IPS-18a (cell line): ENCODE measurements at regions not wholly inside any gene's neighbourhood (a gene's known extent, or its start where the extent isn't known, plus 50 kb on each side); places are given as distances from the start of the nearest gene placed in this dataset.
"Not testable (repeated sequence)": the region's sequence is repeated elsewhere in the genome, so short reads cannot be mapped to it uniquely, and the experiment has no call there.

Experiments used
- H3K27ac ChIP-seq: one replicate; pipeline ENCODE4 v1.5.1; 2013; ENCODE audit warnings: low read length
- H3K27me3 ChIP-seq: one replicate; pipeline ENCODE4 v1.6.1; 2013; ENCODE audit warnings: mild to moderate bottlenecking, low read length; ENCODE audit not compliant: control insufficient read depth, insufficient read depth
- H3K36me3 ChIP-seq: one replicate; pipeline ENCODE4 v1.6.1; 2013; ENCODE audit warnings: low read depth, low read length; ENCODE audit not compliant: control insufficient read depth
- H3K4me1 ChIP-seq: one replicate; pipeline ENCODE4 v1.6.1; 2013; ENCODE audit warnings: low read depth, low read length; ENCODE audit not compliant: control insufficient read depth
- H3K4me3 ChIP-seq: one replicate; pipeline ENCODE4 v1.5.1; 2013; ENCODE audit warnings: low read length
- H3K9ac ChIP-seq: one replicate; pipeline ENCODE4 v1.6.1; 2013; ENCODE audit warnings: mild to moderate bottlenecking, low read length, moderate library complexity
- H3K9me3 ChIP-seq: one replicate; pipeline ENCODE4 v1.6.1; 2013; ENCODE audit warnings: low read depth, low read length; ENCODE audit not compliant: control insufficient read depth

- H3K4me1 ChIP-seq, result peaks cover 8% of the 10 kb centered on the region
- no peak overlapping the region for H3K9ac ChIP-seq
- peaks cover 4% of the 10 kb centered on the region for H3K9me3 ChIP-seq
- H3K36me3 ChIP-seq, result no peaks in the 10 kb centered on the region
- H3K4me3 ChIP-seq, result no peak overlapping the region
- H3K27me3 ChIP-seq, result peaks cover 9% of the 10 kb centered on the region
- no peak overlapping the region for H3K27ac ChIP-seq
Measured at GRCh38 chr15:89016549-89017041, 71.7 kb upstream of the ABHD2 start.

GRCh38 chr15:89017370-89018066, 70.7 kb upstream of the ABHD2 start:
- Histone ChIP-seq H3K4me1 (peaks cover 8% of the 10 kb centered on the region), H3K36me3 (no peaks in the 10 kb centered on the region), H3K9me3 (peaks cover 4% of the 10 kb centered on the region), H3K27ac (no peak overlapping the region), H3K27me3 (peaks cover 9% of the 10 kb centered on the region), H3K4me3 (peak overlapping the region; percentile 42), H3K9ac (no peak overlapping the region)

- H3K4me1 ChIP-seq, result peaks cover 8% of the 10 kb centered on the region
- no peak overlapping the region for H3K9ac ChIP-seq
- no peak overlapping the region for H3K4me3 ChIP-seq
- H3K36me3 ChIP-seq, result no peaks in the 10 kb centered on the region
- no peak overlapping the region for H3K27ac ChIP-seq
- peaks cover 2% of the 10 kb centered on the region for H3K9me3 ChIP-seq
- H3K27me3 ChIP-seq, result peaks cover 9% of the 10 kb centered on the region
Measured at GRCh38 chr15:89018207-89018606, 70.0 kb upstream of the ABHD2 start.

GRCh38 chr15:89019436-89019835, 68.8 kb upstream of the ABHD2 start:
- Histone ChIP-seq H3K9ac (no peak overlapping the region), H3K4me3 (no peak overlapping the region), H3K27me3 (peaks cover 9% of the 10 kb centered on the region), H3K9me3 (no peaks in the 10 kb centered on the region), H3K27ac (no peak overlapping the region), H3K36me3 (no peaks in the 10 kb centered on the region), H3K4me1 (peaks cover 8% of the 10 kb centered on the region)

GRCh38 chr15:89021224-89021623, 67.0 kb upstream of the ABHD2 start:
- no peak overlapping the region for H3K4me3 ChIP-seq
- no peaks in the 10 kb centered on the region for H3K9me3 ChIP-seq
- no peak overlapping the region for H3K9ac ChIP-seq
- H3K27ac ChIP-seq, result no peak overlapping the region
- peaks cover 8% of the 10 kb centered on the region for H3K4me1 ChIP-seq
- peaks cover 9% of the 10 kb centered on the region for H3K27me3 ChIP-seq
- no peaks in the 10 kb centered on the region for H3K36me3 ChIP-seq

- H3K4me3 ChIP-seq, H3K27me3 ChIP-seq, H3K4me1 ChIP-seq, H3K36me3 ChIP-seq, H3K9me3 ChIP-seq, H3K27ac ChIP-seq, H3K9ac ChIP-seq: not testable (repeated sequence)
Measured at GRCh38 chr15:89021886-89022285, 66.4 kb upstream of the ABHD2 start.

GRCh38 chr15:89023311-89023961, 64.8 kb upstream of the ABHD2 start:
- no peaks in the 10 kb centered on the region for H3K4me1 ChIP-seq
- no peak overlapping the region for H3K4me3 ChIP-seq
- no peaks in the 10 kb centered on the region for H3K36me3 ChIP-seq
- H3K27me3 ChIP-seq, result no peaks in the 10 kb centered on the region
- no peak overlapping the region for H3K9ac ChIP-seq
- H3K27ac ChIP-seq, result no peak overlapping the region
- no peaks in the 10 kb centered on the region for H3K9me3 ChIP-seq

- no peaks in the 10 kb centered on the region for H3K27me3 ChIP-seq
- H3K4me3 ChIP-seq, result no peak overlapping the region
Measured at GRCh38 chr15:89024418-89024817, 63.8 kb upstream of the ABHD2 start.

GRCh38 chr15:89026167-89026566, 62.1 kb upstream of the ABHD2 start:
- H3K27me3 ChIP-seq, result no peaks in the 10 kb centered on the region
- no peak overlapping the region for H3K4me3 ChIP-seq
- H3K4me1 ChIP-seq, result no peaks in the 10 kb centered on the region
- no peak overlapping the region for H3K9ac ChIP-seq
- H3K27ac ChIP-seq, result no peak overlapping the region
- no peaks in the 10 kb centered on the region for H3K9me3 ChIP-seq
- no peaks in the 10 kb centered on the region for H3K36me3 ChIP-seq

More at GRCh38 chr15:89024418-89024817, 63.8 kb upstream of the ABHD2 start:
- Histone ChIP-seq H3K36me3 (no peaks in the 10 kb centered on the region), H3K9me3 (no peaks in the 10 kb centered on the region), H3K27ac (no peak overlapping the region), H3K9ac (no peak overlapping the region), H3K4me1 (no peaks in the 10 kb centered on the region)

GRCh38 chr15:89028036-89028435, 60.2 kb upstream of the ABHD2 start:
- Histone ChIP-seq H3K36me3 (no peaks in the 10 kb centered on the region), H3K27me3 (no peaks in the 10 kb centered on the region), H3K9me3 (no peaks in the 10 kb centered on the region), H3K27ac (no peak overlapping the region), H3K9ac (no peak overlapping the region), H3K4me3 (no peak overlapping the region), H3K4me1 (no peaks in the 10 kb centered on the region)

- H3K27ac ChIP-seq, result no peak overlapping the region
- H3K27me3 ChIP-seq, result no peaks in the 10 kb centered on the region
- no peaks in the 10 kb centered on the region for H3K4me1 ChIP-seq
- H3K9me3 ChIP-seq, result no peaks in the 10 kb centered on the region
- H3K9ac ChIP-seq, result no peak overlapping the region
- no peak overlapping the region for H3K4me3 ChIP-seq
- H3K36me3 ChIP-seq, result no peaks in the 10 kb centered on the region
Measured at GRCh38 chr15:89030311-89030710, 57.9 kb upstream of the ABHD2 start.
